ENCODE measurements at regions not wholly inside any gene's neighbourhood (a gene's known extent, or its start where the extent isn't known, plus 50 kb on each side); places are given as distances from the start of the nearest gene placed in this dataset.

- TF ChIP-seq ATF3 (IDR thresholded peaks at IDR 0.05; ENCODE audit: insufficient read depth, low read depth, low read length), result no peak
- TF ChIP-seq CTCF (IDR thresholded peaks at IDR 0.05; ENCODE audit: control extremely low read depth in 1 of 3, insufficient read depth in 1 of 3, low read depth in 1 of 3, low read length in 3 of 3), result no peak
- no peak for TF ChIP-seq KDM5A (IDR thresholded peaks at IDR 0.05; ENCODE audit: low read length)
- TF ChIP-seq CTBP2 (IDR thresholded peaks at IDR 0.05; ENCODE audit: borderline replicate concordance, insufficient read depth, insufficient read length, low read length), result no peak
Measured at GRCh38 chr1:59005491-59006288, 221.8 kb upstream of the JUN start.

All from H1 (cell line).